Vagina (tissue), 2 donors: ENCODE measurements at regions not wholly inside any gene's neighbourhood (a gene's known extent, or its start where the extent isn't known, plus 50 kb on each side); places are given as distances from the start of the nearest gene placed in this dataset.

ENCODE experiments used
- POLR2AphosphoS5 ChIP-seq, 2 donors: sonication (generic); formaldehyde crosslinking; IDR thresholded peaks; one replicate each; pipeline ENCODE4 v1.9.0; 2017; ENCODE audit warnings: antibody characterized with exemption in 2 of 2, mild to moderate bottlenecking in 2 of 2, low read depth in 1 of 2; ENCODE audit not compliant: insufficient read depth in 1 of 2
- TF ChIP-seq, protein P1 (sequence below), 3 experiments: fragments of 450-650 bp in 2 of 3; fragments of 200-600 bp in 1 of 3; sonication (generic) in 1 of 3; IDR thresholded peaks; one replicate each; pipeline ENCODE4 v1.5.1; 2017 to 2019; ENCODE audit warnings: antibody characterized with exemption in 3 of 3, mild to moderate bottlenecking in 2 of 3, moderate library complexity in 2 of 3

DNA sequence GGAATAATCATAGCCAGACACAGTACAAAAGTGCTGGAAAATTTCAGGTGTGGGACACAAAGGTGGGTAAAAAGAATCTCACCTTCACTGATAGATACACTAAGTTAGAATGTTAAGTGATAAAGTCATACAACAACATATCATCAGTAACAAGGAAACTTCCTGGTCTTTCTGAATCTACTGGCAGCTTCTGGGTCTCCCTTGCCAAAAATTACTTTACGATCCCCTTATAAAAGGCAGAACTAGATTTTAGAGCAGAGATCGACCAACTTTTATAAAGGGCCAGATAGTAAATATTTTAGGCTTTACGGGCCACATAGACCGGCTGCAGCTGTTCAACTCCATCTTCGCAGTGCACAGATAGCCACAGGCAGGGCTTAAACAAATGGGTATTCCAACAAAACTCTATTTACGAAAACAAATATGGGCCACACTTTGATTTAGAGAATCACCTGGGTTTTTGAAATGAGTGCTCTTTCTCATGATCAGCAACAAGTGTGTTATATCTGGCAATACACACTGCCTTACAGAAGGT, 159.9 kb downstream of the AASDH start:
- TF ChIP-seq, protein P1, sequence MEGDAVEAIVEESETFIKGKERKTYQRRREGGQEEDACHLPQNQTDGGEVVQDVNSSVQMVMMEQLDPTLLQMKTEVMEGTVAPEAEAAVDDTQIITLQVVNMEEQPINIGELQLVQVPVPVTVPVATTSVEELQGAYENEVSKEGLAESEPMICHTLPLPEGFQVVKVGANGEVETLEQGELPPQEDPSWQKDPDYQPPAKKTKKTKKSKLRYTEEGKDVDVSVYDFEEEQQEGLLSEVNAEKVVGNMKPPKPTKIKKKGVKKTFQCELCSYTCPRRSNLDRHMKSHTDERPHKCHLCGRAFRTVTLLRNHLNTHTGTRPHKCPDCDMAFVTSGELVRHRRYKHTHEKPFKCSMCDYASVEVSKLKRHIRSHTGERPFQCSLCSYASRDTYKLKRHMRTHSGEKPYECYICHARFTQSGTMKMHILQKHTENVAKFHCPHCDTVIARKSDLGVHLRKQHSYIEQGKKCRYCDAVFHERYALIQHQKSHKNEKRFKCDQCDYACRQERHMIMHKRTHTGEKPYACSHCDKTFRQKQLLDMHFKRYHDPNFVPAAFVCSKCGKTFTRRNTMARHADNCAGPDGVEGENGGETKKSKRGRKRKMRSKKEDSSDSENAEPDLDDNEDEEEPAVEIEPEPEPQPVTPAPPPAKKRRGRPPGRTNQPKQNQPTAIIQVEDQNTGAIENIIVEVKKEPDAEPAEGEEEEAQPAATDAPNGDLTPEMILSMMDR (IDR thresholded peaks at IDR 0.05) = no peak
- TF ChIP-seq POLR2AphosphoS5 (IDR thresholded peaks at IDR 0.05; ENCODE audit: insufficient read depth in 1 of 2, low read depth in 1 of 2) = no peak
